Activated CD4-positive, alpha-beta memory T cell treated with anti-CD3 and anti-CD28 coated beads, Interleukin-2, amount 10 ng/mL, durations not matched to agents 7 days and 5 days (primary cell): ENCODE measurements at regions not wholly inside any gene's neighbourhood (a gene's known extent, or its start where the extent isn't known, plus 50 kb on each side); places are given as distances from the start of the nearest gene placed in this dataset.

ENCODE experiments used
- CTCF ChIA-PET: fragments of 350-600 bp; sonication (Branson Sonifier 250); formaldehyde crosslinking; loops from one replicate; lab custom pipeline; 2021; ENCODE audit warnings: antibody characterized with exemption, inconsistent platforms; lab: Charles Lee
- POLR2A ChIA-PET: fragments of 350-600 bp; sonication (Branson Sonifier 250); formaldehyde crosslinking; loops from one replicate; lab custom pipeline; 2021; ENCODE audit warnings: antibody characterized with exemption; lab: Charles Lee
- DNase-seq: peaks from one replicate; pipeline ENCODE4 v3.0.0-alpha.2; 2020
- H3K27ac Mint-ChIP-seq: one replicate; pipeline ENCODE4 v1.8.0; 2021; ENCODE audit warnings: mild to moderate bottlenecking, mixed read lengths
- H3K27me3 Mint-ChIP-seq: one replicate; pipeline ENCODE4 v1.8.0; 2021; ENCODE audit warnings: mixed read lengths
- H3K36me3 Mint-ChIP-seq: one replicate; pipeline ENCODE4 v1.8.0; 2021; ENCODE audit warnings: low read depth, mixed read lengths
- H3K4me1 Mint-ChIP-seq: one replicate; pipeline ENCODE4 v1.8.0; 2021; ENCODE audit warnings: mixed read lengths
- H3K4me3 Mint-ChIP-seq: one replicate; pipeline ENCODE4 v1.8.0; 2021; ENCODE audit warnings: mild to moderate bottlenecking, mixed read lengths
- H3K9me3 Mint-ChIP-seq: one replicate; pipeline ENCODE4 v1.8.0; 2021; ENCODE audit warnings: mixed read lengths

DNA sequence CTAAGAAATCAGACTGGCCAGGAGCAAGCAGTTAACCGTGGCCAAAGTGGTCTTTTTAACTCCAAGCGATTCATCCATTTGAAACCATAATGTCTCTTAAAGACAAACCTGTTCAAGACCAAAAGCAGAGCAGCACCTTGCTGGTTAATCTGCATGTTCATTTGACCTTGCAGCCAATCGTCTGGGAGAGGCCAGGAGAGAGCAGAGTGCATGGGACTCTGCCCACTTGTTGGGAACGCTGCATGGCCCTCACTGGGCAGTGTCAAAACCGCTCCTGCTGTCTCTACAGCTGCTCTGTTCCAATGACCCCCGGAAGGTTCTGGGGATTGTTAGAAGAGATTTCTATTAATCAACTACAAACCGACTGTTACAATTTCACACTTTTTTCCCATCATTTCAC is 79.6 kb downstream of the OLIG3 start:
- ChIA-PET CTCF (interaction anchor here (0.9 to 5.7 kb wide), 15 partner anchors 10 to 253 kb away, joined by 3 to 106 read pairs (median 5); no protein-coding TSS in a partner anchor), POLR2A (interaction anchor here (0.6 to 1.8 kb wide), 3 partner anchors 22 to 819 kb away, joined by 3 to 18 read pairs (median 4); no protein-coding TSS in a partner anchor)
- no peaks in the 10 kb centered on the region for H3K9me3 Mint-ChIP-seq
- peaks cover 13% of the 10 kb centered on the region for H3K4me1 Mint-ChIP-seq
- H3K36me3 Mint-ChIP-seq = no peaks in the 10 kb centered on the region
- H3K4me3 Mint-ChIP-seq = peak overlapping the region; percentile 76
- DNase-seq = no peak
- H3K27me3 Mint-ChIP-seq = no peaks in the 10 kb centered on the region
- peak overlapping the region; percentile 79 for H3K27ac Mint-ChIP-seq

DNA sequence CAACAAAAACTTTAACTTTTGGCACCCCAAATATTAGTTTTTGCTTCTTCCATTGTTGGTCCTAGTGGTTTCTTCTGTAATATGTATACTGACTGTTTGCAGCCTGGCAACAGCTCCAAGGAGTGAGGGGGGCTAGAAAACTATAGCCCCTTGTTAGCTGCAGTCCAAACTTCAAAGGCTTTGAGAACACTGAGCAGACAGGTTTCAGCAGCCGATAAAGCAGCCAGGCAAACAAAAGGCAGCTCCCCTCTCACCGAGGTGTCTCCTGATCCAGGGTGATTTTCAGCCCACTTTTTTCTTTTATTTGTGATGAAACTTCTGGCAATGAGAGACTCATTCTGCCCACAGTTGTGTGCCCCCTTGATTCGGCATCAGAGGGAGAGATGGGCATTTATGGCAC is 80.7 kb downstream of the OLIG3 start:
- peaks cover 4% of the 10 kb centered on the region for H3K36me3 Mint-ChIP-seq
- no peak for DNase-seq
- no peaks in the 10 kb centered on the region for H3K27me3 Mint-ChIP-seq
- no peak overlapping the region for H3K4me3 Mint-ChIP-seq
- ChIA-PET CTCF (interaction anchor here (5.7 kb wide), 1 partner anchor 70 kb away, joined by 106 read pairs; no protein-coding TSS in a partner anchor), POLR2A (no interaction called here)
- H3K4me1 Mint-ChIP-seq = peaks cover 16% of the 10 kb centered on the region
- H3K9me3 Mint-ChIP-seq = peaks cover 5% of the 10 kb centered on the region
- no peak overlapping the region for H3K27ac Mint-ChIP-seq

DNA sequence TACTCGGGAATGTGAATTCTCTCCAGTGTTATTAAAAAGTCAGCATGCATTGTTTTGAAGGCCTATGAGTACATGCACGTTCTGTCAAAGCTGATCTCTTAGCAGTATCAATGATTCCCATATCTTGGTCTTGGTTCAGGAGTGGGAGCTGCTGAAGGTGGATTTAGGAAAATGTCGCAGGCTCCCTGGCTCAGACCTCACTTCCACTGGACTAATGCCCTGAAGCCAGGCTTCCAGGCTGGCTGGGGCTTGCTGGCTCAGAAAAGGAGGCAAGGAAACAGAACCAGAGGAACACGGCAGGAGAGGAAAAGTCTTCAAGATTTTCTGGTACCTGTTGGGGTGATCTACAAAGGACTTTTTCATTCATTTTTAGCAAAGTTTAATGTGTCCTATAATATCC is 81.6 kb downstream of the OLIG3 start:
- CTCF ChIA-PET = no interaction called here
- Mint-ChIP-seq H3K27me3 (no peaks in the 10 kb centered on the region), H3K4me1 (peaks cover 24% of the 10 kb centered on the region), H3K36me3 (peaks cover 9% of the 10 kb centered on the region), H3K9me3 (peaks cover 8% of the 10 kb centered on the region), H3K4me3 (no peak overlapping the region), H3K27ac (no peak overlapping the region)
- POLR2A ChIA-PET = no interaction called here
- no peak for DNase-seq

DNA sequence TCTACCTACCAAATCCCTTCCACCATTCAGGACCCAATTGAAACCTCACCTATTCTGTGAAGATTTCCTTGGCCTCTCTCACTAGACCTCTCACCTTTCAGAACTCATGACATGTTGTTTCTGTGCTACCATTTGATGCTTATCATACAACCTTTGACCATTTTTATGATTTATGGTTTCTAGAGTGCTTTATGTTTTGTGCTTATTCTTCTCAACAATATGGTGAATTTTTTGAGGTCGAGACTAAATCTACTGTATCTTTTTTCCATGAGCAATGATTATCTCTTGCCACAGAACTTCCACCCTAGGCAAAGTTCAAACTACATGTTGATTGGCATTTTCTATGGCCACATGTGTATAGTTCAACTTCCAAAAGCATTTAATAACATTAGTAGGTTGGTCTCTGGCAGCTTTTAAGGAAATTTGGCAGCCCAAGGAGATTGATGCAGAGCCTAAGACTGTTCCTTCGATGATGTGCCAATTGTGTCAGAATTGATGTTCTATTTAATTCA is 84.9 kb downstream of the OLIG3 start:
- Mint-ChIP-seq H3K27me3 (no peaks in the 10 kb centered on the region), H3K4me3 (no peak overlapping the region), H3K9me3 (peaks cover 19% of the 10 kb centered on the region), H3K4me1 (peaks cover 21% of the 10 kb centered on the region), H3K27ac (no peak overlapping the region), H3K36me3 (peaks cover 19% of the 10 kb centered on the region)
- no peak for DNase-seq
- POLR2A ChIA-PET = no interaction called here
- CTCF ChIA-PET = no interaction called here

DNA sequence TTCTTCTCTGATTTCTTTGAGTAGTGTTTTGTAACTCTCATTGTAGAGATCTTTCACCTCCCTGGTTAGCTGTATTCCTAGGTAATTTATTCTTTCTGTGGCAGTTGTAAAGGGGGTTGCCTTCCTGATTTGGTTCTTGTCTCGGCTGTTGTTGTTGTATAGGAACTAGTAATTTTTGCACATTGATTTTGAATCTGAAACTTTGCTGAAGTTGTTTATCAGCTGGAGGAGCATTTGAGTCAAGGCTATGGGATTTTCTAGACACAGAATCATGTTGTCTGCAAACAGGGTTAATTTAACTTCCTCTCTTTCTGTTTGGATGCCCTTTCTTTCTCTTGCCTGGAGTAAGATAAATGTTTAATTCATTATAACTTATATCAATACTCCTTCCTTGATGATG is 86.4 kb downstream of the OLIG3 start:
- Mint-ChIP-seq H3K27ac (peak overlapping the region; percentile 48), H3K9me3 (peaks cover 19% of the 10 kb centered on the region), H3K4me1 (peaks cover 21% of the 10 kb centered on the region), H3K4me3 (no peak overlapping the region), H3K36me3 (peaks cover 19% of the 10 kb centered on the region), H3K27me3 (no peaks in the 10 kb centered on the region)
- ChIA-PET POLR2A (interaction anchor here (1.0 kb wide), 1 partner anchor 8 kb away, joined by 4 read pairs; no protein-coding TSS in a partner anchor), CTCF (interaction anchor here (1.0 kb wide), 1 partner anchor 65 kb away, joined by 3 read pairs; no protein-coding TSS in a partner anchor)
- no peak for DNase-seq

DNA sequence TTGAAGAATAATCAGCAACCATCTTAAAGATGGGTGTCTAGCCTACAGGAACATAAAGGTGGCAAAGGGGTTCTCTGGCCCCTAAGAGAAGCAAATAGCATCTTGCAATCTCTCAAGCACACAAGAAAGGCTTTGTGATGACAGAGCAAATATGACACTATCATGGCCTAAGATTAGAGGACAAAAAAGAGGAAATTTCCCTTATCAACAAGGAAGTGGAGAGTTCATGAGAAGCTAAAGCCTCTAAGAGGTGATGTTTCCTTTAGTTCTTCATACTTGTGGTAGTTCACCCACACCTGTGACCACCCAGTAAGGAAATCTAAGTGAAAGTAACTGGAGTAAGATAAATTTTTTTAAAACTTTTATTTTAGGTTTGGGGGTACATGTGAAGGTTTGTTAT is 88.4 kb downstream of the OLIG3 start:
- POLR2A ChIA-PET = interaction anchor here (1.0 kb wide), 1 partner anchor 16 kb away, joined by 6 read pairs; no protein-coding TSS in a partner anchor
- no peak overlapping the region for H3K4me3 Mint-ChIP-seq

DNA sequence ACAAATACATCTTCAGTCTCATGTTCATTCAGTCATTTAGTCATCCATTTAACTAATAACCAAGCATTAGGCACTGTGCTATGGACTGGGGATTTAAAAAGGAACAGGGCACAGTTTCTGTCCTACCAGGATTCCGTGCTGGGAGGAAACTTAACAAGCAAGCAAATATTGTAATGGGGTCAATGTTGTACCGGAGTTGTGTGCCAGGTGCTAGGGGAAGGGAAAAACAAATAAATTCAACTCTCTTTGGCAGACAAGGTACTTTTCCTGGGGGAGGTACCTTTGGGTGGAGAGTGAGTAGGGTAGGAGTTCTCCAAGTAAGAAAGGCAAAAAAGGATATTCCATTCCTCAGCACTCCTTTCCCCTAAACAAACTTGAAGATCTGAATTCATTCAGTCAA is 90.3 kb downstream of the OLIG3 start:
- DNase-seq = no peak
- CTCF ChIA-PET = no interaction called here
- Mint-ChIP-seq H3K27me3 (no peaks in the 10 kb centered on the region), H3K36me3 (peaks cover 15% of the 10 kb centered on the region), H3K9me3 (peaks cover 14% of the 10 kb centered on the region), H3K27ac (no peak overlapping the region), H3K4me3 (no peak overlapping the region), H3K4me1 (peaks cover 31% of the 10 kb centered on the region)
- POLR2A ChIA-PET = no interaction called here

More for the DNA sequence above, 88.4 kb downstream of the OLIG3 start:
- no peak for DNase-seq
- H3K4me1 Mint-ChIP-seq = peaks cover 21% of the 10 kb centered on the region
- peaks cover 19% of the 10 kb centered on the region for H3K9me3 Mint-ChIP-seq
- peaks cover 19% of the 10 kb centered on the region for H3K36me3 Mint-ChIP-seq
- H3K27ac Mint-ChIP-seq = no peak overlapping the region
- CTCF ChIA-PET = interaction anchor here (0.7 to 1.4 kb wide), 3 partner anchors 10 to 112 kb away, joined by 3 to 4 read pairs (median 4); no protein-coding TSS in a partner anchor
- H3K27me3 Mint-ChIP-seq = no peaks in the 10 kb centered on the region

DNA sequence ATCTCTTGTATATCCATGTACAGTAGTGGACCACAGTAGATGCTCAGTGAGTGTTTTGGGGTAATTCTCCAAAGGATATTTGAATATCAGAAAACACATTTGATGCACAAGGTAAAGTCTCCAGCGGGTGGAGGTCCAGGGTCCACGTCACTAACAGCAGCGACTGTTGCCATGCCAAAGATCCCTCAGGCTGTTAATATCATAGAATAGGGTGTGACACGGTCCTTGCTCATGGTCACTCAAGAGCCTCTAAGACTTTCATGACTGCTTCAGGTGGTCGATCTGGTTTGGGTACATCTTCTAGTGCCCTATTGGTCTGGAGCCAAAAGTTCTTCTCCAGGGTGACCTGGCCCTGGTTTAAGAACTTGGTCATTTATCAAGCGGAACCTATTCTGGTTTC is 90.8 kb downstream of the OLIG3 start:
- H3K9me3 Mint-ChIP-seq = peaks cover 14% of the 10 kb centered on the region
- H3K27ac Mint-ChIP-seq = no peak overlapping the region
- DNase-seq = no peak
- no peak overlapping the region for H3K4me3 Mint-ChIP-seq
- ChIA-PET POLR2A (no interaction called here), CTCF (interaction anchor here (0.7 to 1.0 kb wide), 2 partner anchors 12 to 61 kb away, joined by 3 to 5 read pairs; no protein-coding TSS in a partner anchor)
- peaks cover 31% of the 10 kb centered on the region for H3K4me1 Mint-ChIP-seq
- no peaks in the 10 kb centered on the region for H3K27me3 Mint-ChIP-seq
- peaks cover 15% of the 10 kb centered on the region for H3K36me3 Mint-ChIP-seq

DNA sequence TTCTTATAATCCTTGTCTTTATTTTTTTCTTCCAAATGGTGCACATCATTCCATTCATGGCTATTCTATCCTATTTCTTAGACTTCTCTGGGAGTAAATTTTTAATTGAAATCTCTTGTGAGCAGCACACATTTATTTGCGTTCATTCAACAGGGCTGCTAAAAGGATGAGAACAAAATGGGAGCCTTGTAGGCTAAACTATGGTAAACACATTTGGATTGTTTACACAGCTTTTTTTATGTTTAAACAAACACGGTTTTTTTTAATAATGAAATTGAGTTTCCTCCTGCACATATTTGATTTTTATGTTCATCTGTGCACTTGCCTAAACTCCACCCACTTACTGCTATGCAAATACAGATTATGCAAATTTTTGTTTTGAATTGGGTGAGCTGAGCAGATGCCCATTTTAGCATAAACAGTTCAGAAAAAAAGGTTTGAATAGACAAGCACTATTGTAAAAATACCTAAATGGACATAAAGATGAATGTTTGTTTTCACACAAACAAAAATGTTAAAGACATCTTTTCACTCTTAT is 92.0 kb downstream of the OLIG3 start:
- Mint-ChIP-seq H3K4me1 (peaks cover 20% of the 10 kb centered on the region), H3K9me3 (peaks cover 9% of the 10 kb centered on the region), H3K27ac (no peak overlapping the region), H3K4me3 (no peak overlapping the region), H3K27me3 (no peaks in the 10 kb centered on the region), H3K36me3 (peaks cover 7% of the 10 kb centered on the region)
- ChIA-PET POLR2A (interaction anchor here (0.8 kb wide), 1 partner anchor 13 kb away, joined by 3 read pairs; no protein-coding TSS in a partner anchor), CTCF (interaction anchor here (1.0 kb wide), 1 partner anchor 13 kb away, joined by 5 read pairs; no protein-coding TSS in a partner anchor)
- DNase-seq = no peak

DNA sequence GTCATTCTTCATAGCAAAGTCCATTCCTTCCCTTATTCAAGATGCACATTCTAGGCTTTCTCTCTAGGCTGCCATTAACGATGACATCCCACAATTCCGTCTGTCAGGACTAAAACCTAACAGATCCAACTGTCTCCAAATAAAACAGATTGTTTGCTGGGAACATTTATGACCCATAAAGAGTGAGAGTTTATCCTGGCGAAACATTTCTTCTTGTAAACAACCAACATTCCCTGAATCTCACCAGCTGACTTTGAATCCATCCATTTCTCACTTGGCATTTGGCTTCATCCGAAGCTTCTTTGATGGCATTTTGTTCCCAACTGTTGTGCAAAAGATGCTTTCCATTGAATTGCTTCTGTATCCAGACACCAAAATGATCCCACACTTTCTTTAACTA is 93.1 kb downstream of the OLIG3 start:
- H3K4me3 Mint-ChIP-seq = no peak overlapping the region
- no peaks in the 10 kb centered on the region for H3K36me3 Mint-ChIP-seq
- no peak for DNase-seq
- no peak overlapping the region for H3K27ac Mint-ChIP-seq
- ChIA-PET CTCF (interaction anchor here (2.0 kb wide), 1 partner anchor 14 kb away, joined by 7 read pairs; no protein-coding TSS in a partner anchor), POLR2A (interaction anchor here (1.4 kb wide), 1 partner anchor 37 kb away, joined by 4 read pairs; no protein-coding TSS in a partner anchor)
- H3K9me3 Mint-ChIP-seq = no peaks in the 10 kb centered on the region
- H3K4me1 Mint-ChIP-seq = peaks cover 13% of the 10 kb centered on the region
- H3K27me3 Mint-ChIP-seq = no peaks in the 10 kb centered on the region

DNA sequence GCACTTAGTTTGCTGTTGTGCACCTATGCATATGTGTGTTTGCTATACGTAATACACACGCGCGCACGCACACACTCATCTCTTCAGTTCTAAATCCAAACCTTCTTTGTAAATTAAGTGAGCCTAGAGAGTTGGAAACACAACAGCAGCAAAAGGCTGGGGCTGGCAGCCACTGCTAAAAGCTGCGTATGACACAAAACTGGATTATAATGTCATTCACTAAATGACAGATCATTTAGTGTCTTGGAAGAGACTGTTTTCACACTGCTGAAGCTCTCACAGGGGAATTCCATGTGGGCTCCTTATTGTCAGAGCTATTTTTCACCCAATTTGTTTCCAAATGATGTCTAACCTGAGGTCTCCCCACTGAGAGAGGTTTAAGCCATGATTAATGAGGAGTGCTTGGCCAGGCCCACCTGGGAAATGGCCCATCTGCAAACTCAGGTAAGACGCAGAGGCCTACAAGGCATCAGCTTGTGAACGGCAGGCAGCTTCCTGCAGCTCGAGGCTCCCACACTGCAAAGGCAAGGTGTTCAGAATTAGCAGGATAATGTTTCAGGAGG is 94.2 kb downstream of the OLIG3 start:
- ChIA-PET POLR2A (interaction anchor here (1.9 kb wide), 1 partner anchor 8 kb away, joined by 4 read pairs; no protein-coding TSS in a partner anchor), CTCF (interaction anchor here (0.8 to 2.0 kb wide), 2 partner anchors 15 to 57 kb away, joined by 3 to 7 read pairs; no protein-coding TSS in a partner anchor)
- H3K4me1 Mint-ChIP-seq = peaks cover 13% of the 10 kb centered on the region
- DNase-seq = no peak
- no peak overlapping the region for H3K4me3 Mint-ChIP-seq
- H3K9me3 Mint-ChIP-seq = peaks cover 3% of the 10 kb centered on the region
- H3K27me3 Mint-ChIP-seq = no peaks in the 10 kb centered on the region
- H3K36me3 Mint-ChIP-seq = peaks cover 3% of the 10 kb centered on the region
- H3K27ac Mint-ChIP-seq = peak overlapping the region; percentile 52

DNA sequence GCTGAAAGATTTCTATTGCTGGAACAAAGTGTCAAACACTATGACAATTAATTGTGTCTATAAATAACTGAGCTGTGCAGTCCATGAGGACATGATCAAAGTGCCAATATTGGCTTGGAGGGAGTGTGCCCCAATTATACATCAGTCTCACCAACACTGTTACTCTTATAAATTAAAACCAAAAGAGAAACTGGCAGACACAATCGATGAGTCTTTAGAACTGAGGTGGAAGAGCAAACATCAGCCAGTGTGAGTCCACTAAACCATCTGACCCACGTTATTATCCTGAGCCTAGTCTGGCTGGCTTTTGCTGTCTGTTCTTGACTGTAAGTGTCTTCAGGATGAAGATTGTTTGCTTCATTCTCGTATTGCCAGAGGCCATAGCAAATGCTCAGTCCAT is 98.9 kb downstream of the OLIG3 start:
- Mint-ChIP-seq H3K27me3 (no peaks in the 10 kb centered on the region), H3K27ac (no peak overlapping the region), H3K4me3 (no peak overlapping the region), H3K9me3 (peaks cover 21% of the 10 kb centered on the region), H3K4me1 (peaks cover 29% of the 10 kb centered on the region), H3K36me3 (peaks cover 30% of the 10 kb centered on the region)
- DNase-seq = no peak
- POLR2A ChIA-PET = no interaction called here
- CTCF ChIA-PET = interaction anchor here (1.3 to 1.7 kb wide), 2 partner anchors 20 to 53 kb away, joined by 3 to 4 read pairs; no protein-coding TSS in a partner anchor
